Upper lobe of right lung (tissue), 1 donor: ENCODE measurements at regions not wholly inside any gene's neighbourhood (a gene's known extent, or its start where the extent isn't known, plus 50 kb on each side); places are given as distances from the start of the nearest gene placed in this dataset.

Experiments
- ATAC-seq: fragments of 200-7000 bp; cut with Tn5 transposase; one replicate; pipeline ENCODE4 v1.9.1; 2020; ENCODE audit warnings: mild to moderate bottlenecking, moderate library complexity
- DNase-seq: peaks from one replicate; pipeline ENCODE4 v3.0.0-alpha.2; 2020
- H3K27ac ChIP-seq: fragments of 200-600 bp; one replicate; pipeline ENCODE4 v1.8.0; 2022
- H3K27me3 ChIP-seq: fragments of 200-600 bp; one replicate; pipeline ENCODE4 v1.8.0; 2022; ENCODE audit warnings: mild to moderate bottlenecking
- H3K36me3 ChIP-seq: fragments of 200-600 bp; one replicate; pipeline ENCODE4 v1.8.0; 2022
- H3K4me1 ChIP-seq: fragments of 200-600 bp; one replicate; pipeline ENCODE4 v1.8.0; 2022
- H3K4me3 ChIP-seq: fragments of 200-600 bp; one replicate; pipeline ENCODE4 v1.8.0; 2022; ENCODE audit warnings: mild to moderate bottlenecking
- H3K9me3 ChIP-seq: fragments of 200-600 bp; one replicate; pipeline ENCODE4 v1.8.0; 2022
- CTCF ChIP-seq: fragments of 200-600 bp; IDR thresholded peaks from one replicate; pipeline ENCODE4 v1.8.0; 2022; ENCODE audit warnings: antibody characterized with exemption
- intact Hi-C: fragments of 100-400 bp; cut with DNase I; formaldehyde crosslinking; loops from one replicate; pipeline ENCODE4 v1.11.0; 2022
- donor health status: DM: no; HTN: yes; CAD: no; lungs with severe emphysema.

- no peak for TF ChIP-seq CTCF
- Histone ChIP-seq H3K9me3 (no peaks in the 10 kb centered on the region), H3K4me3 (no peak overlapping the region), H3K4me1 (no peaks in the 10 kb centered on the region), H3K36me3 (no peaks in the 10 kb centered on the region), H3K27ac (no peak overlapping the region), H3K27me3 (no peaks in the 10 kb centered on the region)
- DNase-seq (no peak), ATAC-seq (no peak)
- intact Hi-C loops, result no loop called here
Observed at GRCh38 chr3:182575941-182576340, 217.4 kb upstream of the ATP11B start.

- Histone ChIP-seq H3K27ac (no peak overlapping the region), H3K36me3 (no peaks in the 10 kb centered on the region), H3K4me1 (no peaks in the 10 kb centered on the region), H3K27me3 (no peaks in the 10 kb centered on the region), H3K9me3 (no peaks in the 10 kb centered on the region), H3K4me3 (no peak overlapping the region)
- no peak for ATAC-seq
- no peak for TF ChIP-seq CTCF
- intact Hi-C loops, result no loop called here
- DNase-seq, result no peak
Observed at GRCh38 chr3:182583545-182583944, 209.8 kb upstream of the ATP11B start.

- Histone ChIP-seq H3K9me3 (no peaks in the 10 kb centered on the region), H3K4me3 (no peak overlapping the region), H3K27ac (no peak overlapping the region), H3K4me1 (no peaks in the 10 kb centered on the region), H3K36me3 (no peaks in the 10 kb centered on the region), H3K27me3 (no peaks in the 10 kb centered on the region)
- ATAC-seq, result no peak
- intact Hi-C loops, result no loop called here
- DNase-seq, result no peak
- TF ChIP-seq CTCF, result no peak
Observed at GRCh38 chr3:182585532-182586150, 207.7 kb upstream of the ATP11B start.

- Histone ChIP-seq H3K27me3 (no peaks in the 10 kb centered on the region), H3K4me3 (no peak overlapping the region), H3K36me3 (no peaks in the 10 kb centered on the region), H3K27ac (no peak overlapping the region), H3K9me3 (no peaks in the 10 kb centered on the region), H3K4me1 (no peaks in the 10 kb centered on the region)
- intact Hi-C loops, result no loop called here
- ATAC-seq (no peak), DNase-seq (no peak)
- no peak for TF ChIP-seq CTCF
Observed at GRCh38 chr3:182592747-182593146, 200.6 kb upstream of the ATP11B start.

GRCh38 chr3:182596676-182597410 lies 196.5 kb upstream of the ATP11B start:
- H3K27me3 ChIP-seq, result no peaks in the 10 kb centered on the region
- H3K9me3 ChIP-seq, result no peaks in the 10 kb centered on the region
- no peak overlapping the region for H3K27ac ChIP-seq
- no peak overlapping the region for H3K4me3 ChIP-seq
- no peak for TF ChIP-seq CTCF
- DNase-seq (no peak), ATAC-seq (no peak)
- no peaks in the 10 kb centered on the region for H3K36me3 ChIP-seq
- H3K4me1 ChIP-seq, result no peaks in the 10 kb centered on the region
- intact Hi-C loops, result no loop called here
